ENCODE measurements at regions not wholly inside any gene's neighbourhood (a gene's known extent, or its start where the extent isn't known, plus 50 kb on each side); places are given as distances from the start of the nearest gene placed in this dataset.

DNA sequence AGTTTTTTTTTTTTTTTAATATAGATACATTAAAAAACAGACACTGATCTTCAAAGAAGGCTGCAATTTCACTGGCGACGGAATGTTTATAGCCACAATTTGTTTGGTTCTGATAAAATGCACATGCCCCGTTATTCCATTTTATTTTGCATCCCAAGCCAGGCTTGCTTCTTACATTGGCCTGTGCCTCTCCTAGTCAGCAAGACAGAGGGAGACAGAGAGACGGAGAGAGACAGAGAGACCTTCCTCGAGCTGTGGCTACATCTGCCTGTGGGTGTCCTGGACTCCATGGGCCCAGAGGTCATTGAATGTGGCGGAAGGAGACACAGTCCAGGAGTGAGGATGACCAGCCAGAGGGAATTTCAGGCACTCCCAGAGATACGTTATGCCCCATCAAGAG lies 926.6 kb downstream of the VRK1 start:
- DNase-seq (ENCODE audit: low spot score): no peak

GRCh38 chr14:97724265-97724731 lies 927.1 kb downstream of the VRK1 start:
- no peak for DNase-seq (ENCODE audit: low spot score)

- DNase-seq (ENCODE audit: low spot score): no peak
Observed at GRCh38 chr14:97726676-97727075, 929.5 kb downstream of the VRK1 start.

- DNase-seq (ENCODE audit: low spot score): no peak
Observed at GRCh38 chr14:97730706-97731105, 933.5 kb downstream of the VRK1 start.

- DNase-seq (ENCODE audit: low spot score): no peak
Observed at GRCh38 chr14:97731800-97732199, 934.6 kb downstream of the VRK1 start.

DNA sequence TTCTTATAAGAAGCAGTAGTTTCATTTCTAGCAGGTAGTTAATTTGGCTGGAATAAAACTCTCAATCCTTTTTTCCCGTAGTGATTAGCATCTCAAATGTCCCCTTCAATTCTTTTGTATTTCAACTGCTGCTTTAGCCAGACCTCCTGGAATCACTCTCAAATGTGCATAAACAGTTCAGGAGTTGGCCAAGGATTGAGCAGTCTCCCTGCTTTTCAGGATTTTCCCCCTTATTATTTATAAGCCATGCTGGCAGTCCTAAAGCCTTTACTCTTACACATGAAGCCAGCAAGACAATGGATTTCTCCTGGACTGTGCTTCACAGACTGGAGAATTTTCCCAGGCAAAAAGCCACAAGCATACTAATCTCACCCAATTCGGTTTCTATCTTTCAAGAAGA lies 950.1 kb downstream of the VRK1 start:
- no peak for DNase-seq (ENCODE audit: low spot score)

- no peak for DNase-seq (ENCODE audit: low spot score)
Observed at GRCh38 chr14:97748616-97749015, 951.4 kb downstream of the VRK1 start.

- DNase-seq (ENCODE audit: low spot score): no peak
Observed at GRCh38 chr14:97757491-97757890, 960.3 kb downstream of the VRK1 start.

GRCh38 chr14:97760050-97760449 lies 962.9 kb downstream of the VRK1 start:
- no peak for DNase-seq (ENCODE audit: low spot score)

GRCh38 chr14:97762386-97762785 lies 965.2 kb downstream of the VRK1 start:
- no peak for DNase-seq (ENCODE audit: low spot score)

DNA sequence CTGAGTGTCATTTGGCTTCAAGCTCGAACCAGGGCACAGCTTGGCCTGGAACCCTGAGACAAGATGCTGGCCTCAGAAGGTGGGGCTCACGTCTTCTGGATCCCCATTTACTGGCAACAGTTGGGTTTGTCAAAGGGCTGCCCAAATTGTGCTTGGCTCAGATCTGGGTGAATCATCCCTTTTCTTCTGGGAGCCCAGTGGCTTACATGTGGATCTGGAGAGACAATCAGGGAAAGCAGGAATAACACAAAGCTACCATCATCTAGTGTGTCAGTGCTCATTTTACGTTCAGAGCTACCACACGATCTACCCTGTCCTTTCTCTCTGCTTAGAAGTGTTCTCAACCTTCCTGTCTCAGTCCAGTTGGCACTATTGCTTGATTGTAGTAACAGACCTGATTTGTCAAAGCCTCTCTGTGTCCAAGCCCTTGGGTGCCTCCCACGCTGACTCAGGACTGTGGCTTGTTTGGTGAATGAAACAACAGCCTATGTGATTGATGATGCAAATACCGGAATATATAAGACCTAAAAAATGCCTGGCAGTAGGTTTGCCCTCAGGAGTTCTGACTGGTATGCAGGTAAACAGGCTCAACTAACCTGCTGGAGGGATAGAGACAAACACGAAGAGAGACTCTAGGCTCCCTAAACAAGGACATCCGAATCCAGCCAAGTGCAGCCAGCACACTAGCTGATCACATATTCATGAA lies 974.3 kb downstream of the VRK1 start:
- DNase-seq (ENCODE audit: low spot score): no peak

DNA sequence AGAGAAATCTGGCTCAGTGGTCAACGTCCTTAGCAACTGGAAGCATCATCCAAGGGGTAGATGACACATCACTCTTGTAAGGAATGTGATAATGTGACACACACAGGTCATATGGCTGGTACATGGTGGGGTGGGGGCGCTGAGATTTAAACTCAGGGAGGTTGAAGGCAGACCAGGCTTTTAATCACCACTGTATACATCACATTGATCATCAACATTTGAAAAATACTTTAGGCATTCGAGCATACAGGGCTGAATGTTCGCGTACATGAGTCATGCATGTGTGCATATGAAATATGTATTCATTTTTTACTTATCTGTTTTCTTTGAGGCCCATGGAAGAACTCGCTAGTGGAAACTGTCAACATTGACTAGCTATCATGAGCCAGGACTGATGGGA lies 976.4 kb downstream of the VRK1 start:
- DNase-seq (ENCODE audit: low spot score): no peak

GRCh38 chr14:97776890-97777558 lies 979.8 kb downstream of the VRK1 start:
- DNase-seq (ENCODE audit: low spot score): no peak

DNA sequence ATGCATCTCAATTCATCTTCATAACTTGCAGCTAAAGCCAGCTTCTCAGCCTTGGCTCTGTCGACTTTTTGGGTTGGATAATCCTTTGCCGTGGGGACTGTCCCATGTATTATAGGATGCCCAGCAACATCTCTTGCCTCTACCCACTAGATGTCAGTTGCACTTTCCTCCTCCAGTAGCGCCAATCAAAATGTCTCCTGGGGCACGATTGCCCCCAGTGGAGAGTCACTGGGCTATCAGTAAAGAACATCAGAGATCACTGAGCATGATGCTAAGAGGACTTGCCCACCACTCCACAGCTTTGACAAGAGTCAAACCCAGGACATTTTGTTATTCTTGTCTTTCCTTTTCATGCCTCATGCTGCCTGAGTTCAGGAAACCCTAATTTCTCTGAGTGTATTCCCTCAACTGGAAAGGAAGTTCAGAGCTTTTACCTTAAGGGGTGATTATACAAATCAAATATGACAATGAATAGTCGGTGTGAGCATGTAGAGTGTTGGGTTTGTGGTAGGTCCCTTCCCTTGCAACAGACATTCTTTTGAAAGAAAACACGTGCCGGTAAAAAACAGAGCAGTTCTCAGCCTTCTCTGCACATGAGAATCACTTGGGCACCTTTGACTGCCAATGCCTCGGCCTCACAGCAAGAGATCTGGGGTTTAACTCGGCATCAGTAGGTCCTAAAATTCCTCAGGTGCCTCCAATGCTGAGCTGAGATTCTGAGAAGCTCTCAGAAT lies 980.6 kb downstream of the VRK1 start:
- no peak for DNase-seq (ENCODE audit: low spot score)

GRCh38 chr14:97779140-97779539 lies 982.0 kb downstream of the VRK1 start:
- no peak for DNase-seq (ENCODE audit: low spot score)

DNA sequence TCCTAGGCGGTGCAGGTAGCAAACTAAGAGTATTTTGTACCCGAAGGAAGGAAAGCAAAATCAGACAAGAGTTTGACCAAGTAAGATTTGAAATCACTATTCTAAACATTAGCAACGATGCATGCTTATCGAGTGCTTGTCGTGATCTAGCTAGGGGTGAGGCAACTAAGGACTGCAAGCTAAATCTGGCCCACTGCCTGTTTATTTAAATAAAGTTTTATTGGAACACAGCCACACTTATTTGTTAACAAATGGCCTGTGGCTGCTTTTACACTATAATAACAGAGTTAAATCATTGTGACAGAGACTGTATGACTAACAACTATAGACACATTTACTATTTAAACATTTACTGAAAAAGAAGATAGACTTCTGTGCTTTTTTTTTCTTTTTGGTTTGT lies 983.6 kb downstream of the VRK1 start:
- DNase-seq (ENCODE audit: low spot score): no peak

- DNase-seq (ENCODE audit: low spot score): no peak
Observed at GRCh38 chr14:97781961-97782360, 984.8 kb downstream of the VRK1 start.

GRCh38 chr14:97782871-97783414 lies 985.8 kb downstream of the VRK1 start:
- no peak for DNase-seq (ENCODE audit: low spot score)

GRCh38 chr14:97785495-97785894 lies 988.3 kb downstream of the VRK1 start:
- DNase-seq (ENCODE audit: low spot score): no peak

- no peak for DNase-seq (ENCODE audit: low spot score)
Observed at GRCh38 chr14:97788364-97788763, 991.2 kb downstream of the VRK1 start.

- no peak for DNase-seq (ENCODE audit: low spot score)
Observed at GRCh38 chr14:97788846-97789526, 991.8 kb downstream of the VRK1 start.

- no peak for DNase-seq (ENCODE audit: low spot score)
Observed at GRCh38 chr14:97791072-97791471, 993.9 kb downstream of the VRK1 start.
